ENCODE measurements at regions not wholly inside any gene's neighbourhood (a gene's known extent, or its start where the extent isn't known, plus 50 kb on each side); places are given as distances from the start of the nearest gene placed in this dataset.

GRCh38 chr15:97410897-97411575 is 549.5 kb upstream of the ARRDC4 start:
- Histone ChIP-seq H3K4me3 (ENCODE audit: low read length) (no peak overlapping the region), H3K36me3 (replicated peaks; ENCODE audit: low read depth, low read length) (no peaks in the 10 kb centered on the region), H3K79me2 (ENCODE audit: low read length) (no peaks in the 10 kb centered on the region), H3K27ac (ENCODE audit: low read length) (no peak overlapping the region), H3K9ac (ENCODE audit: low read length) (no peak overlapping the region), H3K4me2 (ENCODE audit: low read length) (no peak overlapping the region), H3K27me3 (ENCODE audit: low read depth, low read length) (no peaks in the 10 kb centered on the region), H4K20me1 (ENCODE audit: insufficient read depth, low read length) (no peaks in the 10 kb centered on the region), H3K4me1 (ENCODE audit: low read length) (no peaks in the 10 kb centered on the region), H2AFZ (ENCODE audit: low read depth, low read length) (no peak overlapping the region), H3K9me3 (ENCODE audit: insufficient read depth, low read length) (no peaks in the 10 kb centered on the region)
- TF ChIP-seq CTCF (IDR thresholded peaks at IDR 0.05; ENCODE audit: low read depth, low read length): no peak
- no peak for TF ChIP-seq EZH2phosphoT487 (IDR thresholded peaks at IDR 0.05; ENCODE audit: low read depth)

GRCh38 chr15:97420130-97420529 is 540.4 kb upstream of the ARRDC4 start:
- no peaks in the 10 kb centered on the region for H3K36me3 ChIP-seq (replicated peaks; ENCODE audit: low read depth, low read length)
- no peaks in the 10 kb centered on the region for H3K9me3 ChIP-seq (ENCODE audit: insufficient read depth, low read length)
- H3K4me1 ChIP-seq (ENCODE audit: low read length): no peaks in the 10 kb centered on the region
- H3K79me2 ChIP-seq (ENCODE audit: low read length): no peaks in the 10 kb centered on the region
- TF ChIP-seq EZH2phosphoT487 (IDR thresholded peaks at IDR 0.05; ENCODE audit: low read depth): no peak
- TF ChIP-seq CTCF (IDR thresholded peaks at IDR 0.05; ENCODE audit: low read depth, low read length): no peak
- no peaks in the 10 kb centered on the region for H3K27me3 ChIP-seq (ENCODE audit: low read depth, low read length)
- H3K9ac ChIP-seq (ENCODE audit: low read length): no peak overlapping the region
- no peaks in the 10 kb centered on the region for H4K20me1 ChIP-seq (ENCODE audit: insufficient read depth, low read length)
- H3K4me2 ChIP-seq (ENCODE audit: low read length): no peak overlapping the region
- no peak overlapping the region for H2AFZ ChIP-seq (ENCODE audit: low read depth, low read length)
- H3K4me3 ChIP-seq (ENCODE audit: low read length): no peak overlapping the region
- no peak overlapping the region for H3K27ac ChIP-seq (ENCODE audit: low read length)

GRCh38 chr15:97425596-97425995 is 534.9 kb upstream of the ARRDC4 start:
- Histone ChIP-seq H3K27me3 (ENCODE audit: low read depth, low read length) (no peaks in the 10 kb centered on the region), H3K4me1 (ENCODE audit: low read length) (no peaks in the 10 kb centered on the region), H3K36me3 (replicated peaks; ENCODE audit: low read depth, low read length) (no peaks in the 10 kb centered on the region), H3K9me3 (ENCODE audit: insufficient read depth, low read length) (no peaks in the 10 kb centered on the region), H3K27ac (ENCODE audit: low read length) (no peak overlapping the region), H3K79me2 (ENCODE audit: low read length) (no peaks in the 10 kb centered on the region), H3K4me2 (ENCODE audit: low read length) (no peak overlapping the region), H3K4me3 (ENCODE audit: low read length) (no peak overlapping the region), H4K20me1 (ENCODE audit: insufficient read depth, low read length) (no peaks in the 10 kb centered on the region; the same call in 1 of the 2 replicates), H2AFZ (ENCODE audit: low read depth, low read length) (no peak overlapping the region), H3K9ac (ENCODE audit: low read length) (no peak overlapping the region)
- no peak for TF ChIP-seq EZH2phosphoT487 (IDR thresholded peaks at IDR 0.05; ENCODE audit: low read depth)
- TF ChIP-seq CTCF (IDR thresholded peaks at IDR 0.05; ENCODE audit: low read depth, low read length): no peak

- H3K9me3 ChIP-seq (ENCODE audit: insufficient read depth, low read length): no peaks in the 10 kb centered on the region
- no peak overlapping the region for H3K4me2 ChIP-seq (ENCODE audit: low read length)
- H3K9ac ChIP-seq (ENCODE audit: low read length): no peak overlapping the region
- no peak overlapping the region for H3K4me3 ChIP-seq (ENCODE audit: low read length)
- H3K27ac ChIP-seq (ENCODE audit: low read length): no peak overlapping the region
- no peaks in the 10 kb centered on the region for H3K4me1 ChIP-seq (ENCODE audit: low read length)
- no peaks in the 10 kb centered on the region for H3K79me2 ChIP-seq (ENCODE audit: low read length)
- TF ChIP-seq EZH2phosphoT487 (IDR thresholded peaks at IDR 0.05; ENCODE audit: low read depth): no peak
- no peaks in the 10 kb centered on the region for H3K27me3 ChIP-seq (ENCODE audit: low read depth, low read length)
- no peak overlapping the region for H2AFZ ChIP-seq (ENCODE audit: low read depth, low read length)
- H4K20me1 ChIP-seq (ENCODE audit: insufficient read depth, low read length): no peaks in the 10 kb centered on the region
- H3K36me3 ChIP-seq (replicated peaks; ENCODE audit: low read depth, low read length): no peaks in the 10 kb centered on the region
These were observed 517.4 kb upstream of the ARRDC4 start for GRCh38 chr15:97443101-97443500.

All from OCI-LY3 (cell line).